ENCODE measurements at regions not wholly inside any gene's neighbourhood (a gene's known extent, or its start where the extent isn't known, plus 50 kb on each side); places are given as distances from the start of the nearest gene placed in this dataset.

GRCh38 chr2:104118889-104119288 lies 735.0 kb upstream of the POU3F3 start:
- TF ChIP-seq CTCF (conservative IDR thresholded peaks at IDR 0.05; ENCODE audit: low read depth, low read length) = no peak
- DNase-seq (ENCODE audit: low read depth) = no peak
- no peak overlapping the region for H3K4me3 ChIP-seq (ENCODE audit: low read length)

- no peak for TF ChIP-seq CTCF (conservative IDR thresholded peaks at IDR 0.05; ENCODE audit: low read depth, low read length)
- no peak for DNase-seq (ENCODE audit: low read depth)
- H3K4me3 ChIP-seq (ENCODE audit: low read length) = no peak overlapping the region
Observed at GRCh38 chr2:104120171-104120570, 733.7 kb upstream of the POU3F3 start.

- DNase-seq (ENCODE audit: low read depth) = no peak
- TF ChIP-seq CTCF (conservative IDR thresholded peaks at IDR 0.05; ENCODE audit: low read depth, low read length) = no peak
Observed at GRCh38 chr2:104125096-104125495, 728.8 kb upstream of the POU3F3 start.

GRCh38 chr2:104127049-104127770 lies 726.7 kb upstream of the POU3F3 start:
- TF ChIP-seq CTCF (conservative IDR thresholded peaks at IDR 0.05; ENCODE audit: low read depth, low read length) = no peak
- DNase-seq (ENCODE audit: low read depth) = no peak
- H3K4me3 ChIP-seq (ENCODE audit: low read length) = no peak overlapping the region

More at GRCh38 chr2:104125096-104125495, 728.8 kb upstream of the POU3F3 start:
- no peak overlapping the region for H3K4me3 ChIP-seq (ENCODE audit: low read length)

GRCh38 chr2:104140361-104140760 lies 713.6 kb upstream of the POU3F3 start:
- no peak for DNase-seq (ENCODE audit: low read depth)
- no peak for TF ChIP-seq CTCF (conservative IDR thresholded peaks at IDR 0.05; ENCODE audit: low read depth, low read length)
- H3K4me3 ChIP-seq (ENCODE audit: low read length) = no peak overlapping the region

- DNase-seq (ENCODE audit: low read depth) = peak; percentile 39
- H3K4me3 ChIP-seq (ENCODE audit: low read length) = no peak overlapping the region
- no peak for TF ChIP-seq CTCF (conservative IDR thresholded peaks at IDR 0.05; ENCODE audit: low read depth, low read length)
Observed at GRCh38 chr2:104158191-104158590, 695.7 kb upstream of the POU3F3 start.

- no peak overlapping the region for H3K4me3 ChIP-seq (ENCODE audit: low read length)
- DNase-seq (ENCODE audit: low read depth) = no peak
- no peak for TF ChIP-seq CTCF (conservative IDR thresholded peaks at IDR 0.05; ENCODE audit: low read depth, low read length)
Observed at GRCh38 chr2:104163611-104164130, 690.2 kb upstream of the POU3F3 start.
